ENCODE measurements at regions not wholly inside any gene's neighbourhood (a gene's known extent, or its start where the extent isn't known, plus 50 kb on each side); places are given as distances from the start of the nearest gene placed in this dataset.

DNA sequence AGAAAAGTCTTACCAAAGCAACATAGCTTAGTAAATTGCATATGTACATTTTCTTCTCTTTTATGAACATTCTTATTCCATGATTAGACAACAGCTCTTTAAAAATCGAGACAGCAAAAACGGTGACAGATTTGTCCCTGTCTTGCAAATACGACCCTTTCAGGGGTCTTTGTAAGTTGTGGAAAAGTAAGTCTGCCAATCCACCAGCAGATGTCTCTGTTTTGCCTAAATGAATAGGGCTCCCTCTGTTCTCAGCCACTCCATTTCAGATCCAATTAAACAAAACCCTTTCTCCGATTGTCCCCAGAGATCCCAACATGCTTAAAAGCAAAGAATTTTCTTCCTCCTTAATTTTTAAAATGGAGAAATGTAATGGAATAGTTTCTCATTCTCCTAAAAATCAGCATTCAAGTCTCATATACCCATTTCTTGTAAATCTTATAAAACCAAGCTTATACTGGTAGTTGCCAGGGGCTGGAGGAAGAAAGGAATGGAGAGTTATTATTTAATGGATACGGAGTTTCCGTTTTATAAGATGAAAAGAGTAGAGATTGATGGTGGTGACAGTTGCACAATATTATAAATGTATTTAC, 61.0 kb upstream of the NFE2L3 start:
- Histone ChIP-seq H3K9ac (ENCODE audit: insufficient read depth, low read length) (no peak overlapping the region), H3K9me3 (ENCODE audit: control insufficient read depth, insufficient read depth, low read depth, low read length) (no peaks in the 10 kb centered on the region), H3K4me3 (replicated peaks in 1 of 4; ENCODE audit: control extremely low read depth in 1 of 4, insufficient read depth in 1 of 4, low read depth in 3 of 4, low read length in 4 of 4) (no peak overlapping the region), H2AFZ (ENCODE audit: low read length) (no peak overlapping the region), H3K4me1 (ENCODE audit: control insufficient read depth, extremely low read depth, insufficient read depth, low read length) (no peaks in the 10 kb centered on the region), H3K27me3 (ENCODE audit: control insufficient read depth, insufficient read depth, low read length) (no peaks in the 10 kb centered on the region), H3K4me2 (ENCODE audit: extremely low read depth, insufficient read depth, low read length) (no peak overlapping the region), H3K27ac (ENCODE audit: insufficient read depth, low read length) (no peak overlapping the region), H3K36me3 (ENCODE audit: control insufficient read depth, insufficient read depth, low read length) (no peaks in the 10 kb centered on the region), H4K20me1 (ENCODE audit: control insufficient read depth, extremely low read depth, insufficient read depth, low read length) (no peaks in the 10 kb centered on the region), H3K79me2 (ENCODE audit: control insufficient read depth, insufficient read depth, low read length) (no peaks in the 10 kb centered on the region)
- peak; percentile 62 to 84 for DNase-seq (ENCODE audit: low read depth in 2 of 2)
- TF ChIP-seq EZH2 (IDR thresholded peaks at IDR 0.05; ENCODE audit: low read length, missing control alignments) (no peak), CTCF (conservative IDR thresholded peaks at IDR 0.05 in 1 of 2, IDR thresholded peaks at IDR 0.05 in 1 of 2; ENCODE audit: low read depth in 1 of 2, low read length in 2 of 2) (peak; percentile 76 to 83)

DNA sequence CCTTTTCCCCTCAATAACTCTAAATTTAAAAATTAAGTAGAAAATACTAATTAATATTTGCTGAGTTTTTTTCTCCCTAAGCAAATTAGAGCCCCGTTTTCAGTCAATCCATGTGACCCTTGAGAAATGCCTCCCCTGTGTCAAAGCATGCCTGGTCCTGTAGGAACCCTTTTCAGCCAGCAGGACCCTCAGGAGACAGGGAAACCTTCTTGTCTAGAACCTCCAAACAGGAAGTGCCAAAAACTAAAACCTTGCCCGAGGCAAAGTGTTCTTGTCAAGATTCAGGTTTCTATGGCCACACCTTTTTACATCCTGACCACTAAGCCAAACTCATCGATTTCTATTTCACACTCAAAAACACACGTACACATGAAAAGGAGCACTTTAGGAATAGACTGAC, 60.1 kb upstream of the NFE2L3 start:
- Histone ChIP-seq H3K4me3 (replicated peaks in 1 of 4; ENCODE audit: control extremely low read depth in 1 of 4, insufficient read depth in 1 of 4, low read depth in 3 of 4, low read length in 4 of 4) (no peak overlapping the region), H3K4me2 (ENCODE audit: extremely low read depth, insufficient read depth, low read length) (no peak overlapping the region), H3K79me2 (ENCODE audit: control insufficient read depth, insufficient read depth, low read length) (no peaks in the 10 kb centered on the region), H3K4me1 (ENCODE audit: control insufficient read depth, extremely low read depth, insufficient read depth, low read length) (no peaks in the 10 kb centered on the region), H3K27ac (ENCODE audit: insufficient read depth, low read length) (no peak overlapping the region), H3K9ac (ENCODE audit: insufficient read depth, low read length) (no peak overlapping the region), H3K36me3 (ENCODE audit: control insufficient read depth, insufficient read depth, low read length) (no peaks in the 10 kb centered on the region), H3K9me3 (ENCODE audit: control insufficient read depth, insufficient read depth, low read depth, low read length) (no peaks in the 10 kb centered on the region), H3K27me3 (ENCODE audit: control insufficient read depth, insufficient read depth, low read length) (no peaks in the 10 kb centered on the region), H4K20me1 (ENCODE audit: control insufficient read depth, extremely low read depth, insufficient read depth, low read length) (no peaks in the 10 kb centered on the region), H2AFZ (ENCODE audit: low read length) (no peak overlapping the region)
- peak; percentile 8 to 14 for DNase-seq (ENCODE audit: low read depth in 2 of 2)
- TF ChIP-seq CTCF (conservative IDR thresholded peaks at IDR 0.05 in 1 of 2, IDR thresholded peaks at IDR 0.05 in 1 of 2; ENCODE audit: low read depth in 1 of 2, low read length in 2 of 2) (peak in 1 of 2 donors; percentile 27), EZH2 (IDR thresholded peaks at IDR 0.05; ENCODE audit: low read length, missing control alignments) (no peak)

GRCh38 chr7:26093023-26093422, 59.0 kb upstream of the NFE2L3 start:
- no peaks in the 10 kb centered on the region for H3K9me3 ChIP-seq (ENCODE audit: control insufficient read depth, insufficient read depth, low read depth, low read length)
- H3K79me2 ChIP-seq (ENCODE audit: control insufficient read depth, insufficient read depth, low read length): no peaks in the 10 kb centered on the region
- no peak overlapping the region for H3K27ac ChIP-seq (ENCODE audit: insufficient read depth, low read length)
- no peaks in the 10 kb centered on the region for H3K36me3 ChIP-seq (ENCODE audit: control insufficient read depth, insufficient read depth, low read length)
- no peaks in the 10 kb centered on the region for H3K27me3 ChIP-seq (ENCODE audit: control insufficient read depth, insufficient read depth, low read length)
- H3K4me2 ChIP-seq (ENCODE audit: extremely low read depth, insufficient read depth, low read length): no peak overlapping the region
- no peaks in the 10 kb centered on the region for H4K20me1 ChIP-seq (ENCODE audit: control insufficient read depth, extremely low read depth, insufficient read depth, low read length)
- no peak overlapping the region for H3K9ac ChIP-seq (ENCODE audit: insufficient read depth, low read length)
- no peak overlapping the region for H2AFZ ChIP-seq (ENCODE audit: low read length)
- DNase-seq (ENCODE audit: low read depth in 2 of 2): no peak
- TF ChIP-seq EZH2 (IDR thresholded peaks at IDR 0.05; ENCODE audit: low read length, missing control alignments): no peak
- TF ChIP-seq CTCF (conservative IDR thresholded peaks at IDR 0.05 in 1 of 2, IDR thresholded peaks at IDR 0.05 in 1 of 2; ENCODE audit: low read depth in 1 of 2, low read length in 2 of 2): no peak
- H3K4me3 ChIP-seq (replicated peaks in 1 of 4; ENCODE audit: control extremely low read depth in 1 of 4, insufficient read depth in 1 of 4, low read depth in 3 of 4, low read length in 4 of 4): no peak overlapping the region
- H3K4me1 ChIP-seq (ENCODE audit: control insufficient read depth, extremely low read depth, insufficient read depth, low read length): no peaks in the 10 kb centered on the region
